ENCODE measurements at regions not wholly inside any gene's neighbourhood (a gene's known extent, or its start where the extent isn't known, plus 50 kb on each side); places are given as distances from the start of the nearest gene placed in this dataset.

DNA sequence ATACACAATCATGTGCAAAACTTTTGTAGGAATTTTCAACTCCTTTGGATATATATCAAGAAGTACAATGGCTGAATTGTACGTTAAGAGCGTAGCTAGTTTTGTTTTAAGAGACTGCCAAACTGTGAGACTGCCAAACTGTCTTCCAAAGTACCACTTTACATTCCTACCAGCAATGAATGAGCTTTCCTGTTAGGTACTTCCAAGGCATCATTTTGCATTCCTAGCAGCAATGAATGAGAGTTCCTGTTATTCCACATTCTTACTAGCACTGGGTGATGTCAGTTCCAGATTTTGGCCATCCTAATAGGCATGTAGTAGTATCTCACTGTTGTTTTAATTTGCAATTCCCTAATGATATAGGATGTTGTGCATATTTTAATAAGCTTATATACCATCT is 219.3 kb downstream of the KCNN2 start:
- Mint-ChIP-seq H3K9me3 (ENCODE audit: unreplicated experiment) (peaks cover 10% of the 10 kb centered on the region), H3K27ac (ENCODE audit: unreplicated experiment) (no peak overlapping the region), H3K4me1 (ENCODE audit: unreplicated experiment) (no peaks in the 10 kb centered on the region), H3K27me3 (ENCODE audit: unreplicated experiment) (peaks cover 2% of the 10 kb centered on the region), H3K4me3 (ENCODE audit: unreplicated experiment) (no peak overlapping the region), H3K36me3 (ENCODE audit: unreplicated experiment) (no peaks in the 10 kb centered on the region)
- no peak for DNase-seq (ENCODE audit: extremely low spot score, unreplicated experiment)
- TF ChIP-seq, protein P1, sequence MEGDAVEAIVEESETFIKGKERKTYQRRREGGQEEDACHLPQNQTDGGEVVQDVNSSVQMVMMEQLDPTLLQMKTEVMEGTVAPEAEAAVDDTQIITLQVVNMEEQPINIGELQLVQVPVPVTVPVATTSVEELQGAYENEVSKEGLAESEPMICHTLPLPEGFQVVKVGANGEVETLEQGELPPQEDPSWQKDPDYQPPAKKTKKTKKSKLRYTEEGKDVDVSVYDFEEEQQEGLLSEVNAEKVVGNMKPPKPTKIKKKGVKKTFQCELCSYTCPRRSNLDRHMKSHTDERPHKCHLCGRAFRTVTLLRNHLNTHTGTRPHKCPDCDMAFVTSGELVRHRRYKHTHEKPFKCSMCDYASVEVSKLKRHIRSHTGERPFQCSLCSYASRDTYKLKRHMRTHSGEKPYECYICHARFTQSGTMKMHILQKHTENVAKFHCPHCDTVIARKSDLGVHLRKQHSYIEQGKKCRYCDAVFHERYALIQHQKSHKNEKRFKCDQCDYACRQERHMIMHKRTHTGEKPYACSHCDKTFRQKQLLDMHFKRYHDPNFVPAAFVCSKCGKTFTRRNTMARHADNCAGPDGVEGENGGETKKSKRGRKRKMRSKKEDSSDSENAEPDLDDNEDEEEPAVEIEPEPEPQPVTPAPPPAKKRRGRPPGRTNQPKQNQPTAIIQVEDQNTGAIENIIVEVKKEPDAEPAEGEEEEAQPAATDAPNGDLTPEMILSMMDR (IDR thresholded peaks at IDR 0.05), result no peak

DNA sequence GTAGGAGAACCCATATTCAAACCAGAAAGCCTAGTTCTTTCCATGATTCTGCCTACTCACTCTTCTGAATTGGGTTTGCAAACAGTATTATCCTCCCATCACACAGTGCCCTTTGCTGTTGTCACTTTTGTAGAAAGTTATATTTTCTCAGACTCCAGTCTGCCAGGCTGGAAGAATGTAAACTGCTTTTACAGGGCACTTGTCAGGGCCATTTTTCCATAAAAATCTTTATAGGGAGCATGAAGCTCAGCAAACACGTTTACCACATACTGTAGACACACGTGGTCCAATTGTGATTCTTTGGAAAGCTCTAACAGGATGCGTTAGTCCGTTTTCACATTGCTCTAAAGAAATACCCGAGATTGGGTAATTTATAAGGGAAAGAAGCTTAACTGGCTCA is 204.0 kb downstream of the KCNN2 start:
- Mint-ChIP-seq H3K4me3 (ENCODE audit: unreplicated experiment) (no peak overlapping the region), H3K4me1 (ENCODE audit: unreplicated experiment) (no peaks in the 10 kb centered on the region), H3K27me3 (ENCODE audit: unreplicated experiment) (peaks cover 3% of the 10 kb centered on the region), H3K36me3 (ENCODE audit: unreplicated experiment) (no peaks in the 10 kb centered on the region), H3K9me3 (ENCODE audit: unreplicated experiment) (peaks cover 9% of the 10 kb centered on the region), H3K27ac (ENCODE audit: unreplicated experiment) (no peak overlapping the region)
- TF ChIP-seq, protein P1 (IDR thresholded peaks at IDR 0.05), result no peak
- no peak for DNase-seq (ENCODE audit: extremely low spot score, unreplicated experiment)

DNA sequence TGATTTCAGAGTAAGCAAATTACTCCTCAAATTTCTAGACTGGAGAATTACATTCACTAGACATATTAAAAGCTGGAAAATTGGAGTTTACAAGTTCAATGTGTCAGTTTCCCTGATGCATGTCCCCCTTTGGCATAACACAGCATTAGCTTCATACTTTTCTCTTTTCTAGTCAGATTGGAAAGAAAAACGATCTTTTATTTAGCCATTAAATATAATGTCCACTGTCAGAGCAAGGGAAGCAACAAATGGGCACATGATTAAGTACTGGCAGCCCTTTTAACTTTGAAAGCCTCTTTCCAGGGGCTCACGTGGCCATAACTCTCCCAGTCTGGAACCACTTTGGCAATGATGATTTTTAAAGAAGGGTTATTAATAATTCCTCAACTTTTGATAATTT is 203.3 kb downstream of the KCNN2 start:
- DNase-seq (ENCODE audit: extremely low spot score, unreplicated experiment), result no peak
- Mint-ChIP-seq H3K4me3 (ENCODE audit: unreplicated experiment) (no peak overlapping the region), H3K27ac (ENCODE audit: unreplicated experiment) (no peak overlapping the region), H3K27me3 (ENCODE audit: unreplicated experiment) (peaks cover 3% of the 10 kb centered on the region), H3K4me1 (ENCODE audit: unreplicated experiment) (no peaks in the 10 kb centered on the region), H3K36me3 (ENCODE audit: unreplicated experiment) (no peaks in the 10 kb centered on the region), H3K9me3 (ENCODE audit: unreplicated experiment) (peaks cover 7% of the 10 kb centered on the region)
- TF ChIP-seq, protein P1 (IDR thresholded peaks at IDR 0.05), result no peak

DNA sequence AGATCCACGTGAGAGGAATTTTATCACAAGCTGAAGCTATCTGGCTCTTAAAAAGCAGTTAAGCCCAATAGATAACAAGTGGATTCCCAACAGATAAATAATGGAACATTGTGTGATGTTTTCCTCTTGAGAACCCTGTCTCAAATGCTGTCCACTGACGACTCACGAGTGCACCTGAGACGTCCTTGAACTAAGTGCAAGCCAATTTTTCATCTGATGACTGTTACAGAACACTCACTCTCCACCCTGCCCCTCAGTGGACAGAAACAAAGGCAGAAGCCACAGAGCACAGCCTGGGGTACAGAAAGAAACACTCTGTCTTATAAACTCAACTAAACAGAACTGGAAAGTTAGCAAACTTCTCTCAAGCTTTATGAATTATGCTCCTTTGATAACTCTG is 199.5 kb downstream of the KCNN2 start:
- TF ChIP-seq, protein P1 (IDR thresholded peaks at IDR 0.05), result no peak
- Mint-ChIP-seq H3K27me3 (ENCODE audit: unreplicated experiment) (peaks cover 3% of the 10 kb centered on the region), H3K4me3 (ENCODE audit: unreplicated experiment) (no peak overlapping the region), H3K9me3 (ENCODE audit: unreplicated experiment) (no peaks in the 10 kb centered on the region), H3K4me1 (ENCODE audit: unreplicated experiment) (no peaks in the 10 kb centered on the region), H3K36me3 (ENCODE audit: unreplicated experiment) (no peaks in the 10 kb centered on the region), H3K27ac (ENCODE audit: unreplicated experiment) (no peak overlapping the region)
- DNase-seq (ENCODE audit: extremely low spot score, unreplicated experiment), result no peak
